Body of pancreas (tissue), 4 donors: ENCODE measurements at regions not wholly inside any gene's neighbourhood (a gene's known extent, or its start where the extent isn't known, plus 50 kb on each side); places are given as distances from the start of the nearest gene placed in this dataset.

Experiments
- ATAC-seq: fragments of 150-250 bp; one replicate; pipeline ENCODE4 v1.9.1; 2016
- DNase-seq, 4 donors: peaks; one replicate each; pipeline ENCODE4 v3.0.0-alpha.2; 2019
- H3K27ac ChIP-seq, 4 donors: fragments of 200-600 bp; sonication (generic); 1 replicate in 3 of 4; 2 replicates in 1 of 4; pipeline versions ENCODE4 v1.5.1 to v1.6.1; 2016 to 2019; ENCODE audit warnings: mild to moderate bottlenecking in 1 of 4, mixed read lengths in 1 of 4, moderate library complexity in 1 of 4
- H3K27me3 ChIP-seq, 2 donors: fragments of 200-600 bp; sonication (generic); one replicate each; pipeline ENCODE4 v1.6.0; 2016; ENCODE audit warnings: mild to moderate bottlenecking in 1 of 2
- H3K36me3 ChIP-seq, 2 donors: fragments of 200-600 bp; sonication (generic); replicated peaks in 1 of 2; 2 replicates each; pipeline ENCODE4 v1.5.1; 2016; ENCODE audit warnings: low read depth in 2 of 2; ENCODE audit not compliant: insufficient read depth in 1 of 2
- H3K4me1 ChIP-seq: fragments of 200-600 bp; sonication (generic); one replicate; pipeline ENCODE4 v1.6.0; 2016
- H3K4me3 ChIP-seq, 2 donors: fragments of 200-600 bp; sonication (generic); 1 replicate in 1 of 2; 2 replicates in 1 of 2; pipeline ENCODE4 v1.5.1; 2016 to 2019
- H3K9me3 ChIP-seq, 3 donors: fragments of 200-600 bp; sonication (generic); 1 replicate in 2 of 3; 2 replicates in 1 of 3; pipeline ENCODE4 v1.5.1; 2016
- CTCF ChIP-seq, 7 experiments: fragments of 450-650 bp in 4 of 7; fragments of 200-600 bp in 3 of 7; sonication (generic) in 3 of 7; IDR thresholded peaks; one replicate each; pipeline ENCODE4 v1.5.1; 2016 to 2019; ENCODE audit warnings: antibody characterized with exemption in 7 of 7
- POLR2A ChIP-seq, 3 donors: fragments of 450-650 bp; IDR thresholded peaks; one replicate each; pipeline ENCODE4 v1.6.1; 2016; ENCODE audit warnings: antibody characterized with exemption in 3 of 3, mild to moderate bottlenecking in 2 of 3
- WGBS, 2 donors: methylation state at CpG; one replicate each; pipeline ENCODE4 v1.1.5; 2017; 5-methylcytosine and 5-hydroxymethylcytosine counted together
- intact Hi-C: fragments of 100-400 bp; cut with DNase I; formaldehyde crosslinking; loops from one replicate; pipeline ENCODE4 v1.15.1; 2023

GRCh38 chr12:105481392-105482300 is 151.2 kb downstream of the C12orf75 start:
- no peak overlapping the region for H3K27ac ChIP-seq
- no peaks in the 10 kb centered on the region for H3K27me3 ChIP-seq
- ATAC-seq: no peak
- no peak overlapping the region for H3K4me3 ChIP-seq
- no peak for TF ChIP-seq POLR2A (IDR thresholded peaks at IDR 0.05)
- 77 to 79% methylated on average over 8 of the region's 8 CpGs for WGBS, 2 donors
- DNase-seq: no peak
- intact Hi-C loops: no loop called here
- H3K9me3 ChIP-seq: no peaks in the 10 kb centered on the region
- H3K36me3 ChIP-seq: no peaks in the 10 kb centered on the region
- H3K4me1 ChIP-seq: no peaks in the 10 kb centered on the region

GRCh38 chr12:105482951-105483350 is 152.5 kb downstream of the C12orf75 start:
- intact Hi-C loops: no loop called here
- Histone ChIP-seq H3K4me3 (no peak overlapping the region), H3K9me3 (no peaks in the 10 kb centered on the region), H3K4me1 (no peaks in the 10 kb centered on the region), H3K27ac (no peak overlapping the region), H3K27me3 (no peaks in the 10 kb centered on the region), H3K36me3 (no peaks in the 10 kb centered on the region)
- WGBS, 2 donors: 62 to 69% methylated on average over 1 of the region's 1 CpG
- TF ChIP-seq POLR2A (IDR thresholded peaks at IDR 0.05): no peak
- no peak for TF ChIP-seq CTCF (IDR thresholded peaks at IDR 0.05)
- ATAC-seq (no peak), DNase-seq (no peak)

GRCh38 chr12:105483691-105484090 is 153.2 kb downstream of the C12orf75 start:
- ATAC-seq (no peak), DNase-seq (no peak)
- no peaks in the 10 kb centered on the region for H3K4me1 ChIP-seq
- TF ChIP-seq POLR2A (IDR thresholded peaks at IDR 0.05) (no peak), CTCF (IDR thresholded peaks at IDR 0.05) (no peak)
- H3K27ac ChIP-seq: no peak overlapping the region
- no peaks in the 10 kb centered on the region for H3K36me3 ChIP-seq
- H3K9me3 ChIP-seq: no peaks in the 10 kb centered on the region
- no peaks in the 10 kb centered on the region for H3K27me3 ChIP-seq
- H3K4me3 ChIP-seq: no peak overlapping the region
- intact Hi-C loops: no loop called here

- Histone ChIP-seq H3K36me3 (no peaks in the 10 kb centered on the region), H3K9me3 (no peaks in the 10 kb centered on the region), H3K4me1 (no peaks in the 10 kb centered on the region), H3K27ac (no peak overlapping the region), H3K4me3 (no peak overlapping the region), H3K27me3 (no peaks in the 10 kb centered on the region)
- peak in 3 of 4 donors; percentile 3 to 12 (median 9) for DNase-seq
- ATAC-seq: peak; percentile 33
- intact Hi-C loops: no loop called here
- WGBS, 2 donors: 44 to 65% methylated on average over 8 of the region's 8 CpGs
- TF ChIP-seq CTCF (IDR thresholded peaks at IDR 0.05) (no peak), POLR2A (IDR thresholded peaks at IDR 0.05) (no peak)
Measured at GRCh38 chr12:105485321-105485910, 154.9 kb downstream of the C12orf75 start.

DNA sequence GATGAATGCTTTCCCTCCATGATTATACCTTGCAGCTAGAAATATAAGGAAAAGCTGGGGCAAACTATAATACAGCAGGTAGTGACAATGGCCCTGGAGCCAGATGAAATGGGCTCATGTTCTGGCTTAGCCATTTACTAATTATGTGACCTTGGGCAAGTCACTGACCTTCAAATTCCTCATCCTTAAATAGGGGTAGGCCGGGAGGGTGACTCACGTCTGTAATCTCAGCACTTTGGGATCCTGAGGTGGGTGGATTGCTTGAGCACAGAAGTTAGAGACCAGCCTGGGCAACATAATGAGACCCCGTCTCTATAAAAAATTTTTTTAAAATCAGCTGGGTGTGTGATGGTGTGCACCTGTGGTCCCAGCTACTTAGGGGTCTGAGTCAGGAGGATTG is 155.4 kb downstream of the C12orf75 start:
- no peaks in the 10 kb centered on the region for H3K9me3 ChIP-seq
- H3K4me3 ChIP-seq: no peak overlapping the region
- no peak for DNase-seq
- no peaks in the 10 kb centered on the region for H3K36me3 ChIP-seq
- no peak for TF ChIP-seq CTCF (IDR thresholded peaks at IDR 0.05)
- no peak for TF ChIP-seq POLR2A (IDR thresholded peaks at IDR 0.05)
- no peak for ATAC-seq
- H3K27ac ChIP-seq: no peak overlapping the region
- H3K27me3 ChIP-seq: no peaks in the 10 kb centered on the region
- intact Hi-C loops: no loop called here
- H3K4me1 ChIP-seq: no peaks in the 10 kb centered on the region
- WGBS, 2 donors: 46 to 65% methylated on average over 3 of the region's 3 CpGs
